ENCODE measurements at regions not wholly inside any gene's neighbourhood (a gene's known extent, or its start where the extent isn't known, plus 50 kb on each side); places are given as distances from the start of the nearest gene placed in this dataset.

DNA sequence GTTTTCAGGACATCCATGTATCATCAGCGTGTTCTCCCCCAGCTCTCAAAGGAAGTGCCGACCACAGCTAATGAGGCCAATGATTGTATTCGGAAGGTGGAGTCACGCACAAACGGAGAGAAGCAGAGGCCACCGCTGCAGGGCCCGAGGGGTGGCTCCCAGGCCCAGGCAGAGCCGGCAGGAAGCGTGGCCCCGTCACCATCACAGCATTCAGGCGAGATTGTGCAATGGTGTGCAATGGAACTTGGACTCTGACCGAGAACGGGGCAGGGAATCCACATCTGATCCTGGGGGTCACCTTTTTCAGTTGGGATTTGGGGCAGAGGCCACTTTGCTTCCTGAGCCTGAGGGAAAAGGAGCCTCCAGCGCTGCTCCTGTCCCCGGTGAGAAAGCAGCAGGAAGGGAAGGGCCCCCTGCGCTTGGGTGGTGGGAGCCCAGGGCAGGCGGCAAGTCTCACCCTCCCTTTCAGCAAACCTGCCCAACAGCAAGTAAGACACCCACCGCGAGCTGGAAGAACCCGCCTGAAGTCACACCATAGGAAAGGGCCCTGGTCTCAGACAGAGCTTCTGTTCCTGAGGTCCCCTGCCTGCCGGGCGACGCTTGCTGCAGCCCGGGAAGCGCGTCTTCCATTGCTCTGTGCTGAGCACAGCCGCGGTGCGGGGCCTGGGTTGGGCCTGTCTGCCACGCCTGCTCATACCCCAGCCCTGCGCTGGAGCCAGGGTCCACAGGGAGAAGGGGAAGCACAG is 1430.7 kb downstream of the BRD1 start:
- no peak for DNase-seq

DNA sequence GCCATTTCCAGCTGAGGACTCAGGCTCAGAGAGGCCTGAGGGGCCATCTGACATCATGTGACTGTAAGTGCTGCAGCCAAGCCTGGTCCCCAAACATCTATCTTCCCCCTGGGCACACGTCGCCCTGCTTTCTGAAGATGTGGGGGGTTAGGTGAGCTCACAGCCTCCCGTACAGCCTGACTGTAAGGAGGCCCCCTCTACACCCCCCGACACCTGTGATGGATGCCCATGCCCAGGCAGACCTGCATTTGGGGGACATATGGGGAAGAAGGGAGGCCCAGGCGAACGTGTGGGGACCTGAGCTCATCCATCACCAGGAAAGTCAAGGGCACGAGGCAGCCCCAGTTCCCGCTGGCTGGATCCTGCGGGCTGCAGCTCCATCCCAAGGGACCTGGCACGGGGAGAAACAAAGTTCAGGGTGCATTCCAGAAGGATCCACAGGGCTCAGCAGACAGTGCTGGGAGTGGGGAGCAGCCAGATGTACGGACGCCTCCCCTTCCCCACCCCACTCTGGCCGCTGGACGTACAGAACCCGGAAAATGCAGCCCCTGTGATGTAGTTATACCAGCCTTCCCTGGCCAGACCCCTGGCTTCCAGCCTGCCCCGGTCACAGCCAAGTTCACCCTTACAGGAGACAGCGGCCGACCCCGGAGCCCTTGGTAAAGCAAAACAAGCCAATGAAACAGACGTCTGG is 1431.4 kb downstream of the BRD1 start:
- no peak for DNase-seq

- no peak for DNase-seq
Observed at GRCh38 chr22:48395201-48395600, 1432.5 kb downstream of the BRD1 start.

DNA sequence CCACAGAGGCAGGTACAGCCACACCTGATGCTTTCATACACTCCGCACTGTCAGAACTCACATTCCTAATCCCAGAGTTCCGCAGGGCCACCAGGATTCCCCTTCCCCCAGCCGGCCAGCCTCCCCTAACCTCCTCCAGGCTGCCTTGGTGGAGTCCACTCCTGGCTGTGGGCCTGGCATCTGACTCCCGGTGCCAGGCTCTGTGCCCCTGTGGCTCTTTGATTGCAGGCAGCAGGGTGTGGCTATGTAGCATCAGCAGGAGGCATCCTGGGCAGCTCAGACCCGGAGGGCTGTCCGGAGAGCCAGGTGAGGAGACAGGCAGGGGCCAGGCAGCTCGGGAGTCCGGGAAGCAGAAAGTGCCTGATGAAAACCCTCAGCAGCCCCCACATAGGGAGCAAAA is 1432.9 kb downstream of the BRD1 start:
- DNase-seq, result no peak

DNA sequence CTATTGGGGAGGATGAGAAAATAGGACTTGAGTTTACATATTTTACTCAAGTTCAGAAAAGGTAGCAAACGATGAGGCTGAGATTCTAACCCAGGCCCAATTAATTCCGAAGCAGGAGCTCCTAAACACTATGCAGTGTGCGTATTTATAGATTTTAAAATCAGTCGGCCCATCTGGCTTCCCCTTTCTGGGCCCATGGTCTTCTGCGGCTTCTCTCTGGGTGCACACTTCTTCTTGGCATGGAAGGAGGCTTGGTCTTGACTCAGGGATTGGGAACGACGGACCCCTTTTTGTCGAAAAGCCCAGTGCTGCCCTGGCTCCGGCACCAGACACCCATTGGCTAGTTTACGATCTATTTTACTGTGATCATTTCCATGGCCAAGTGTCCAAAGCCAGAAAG is 1433.8 kb downstream of the BRD1 start:
- DNase-seq, result no peak

- no peak for DNase-seq
Observed at GRCh38 chr22:48393041-48393370, 1434.7 kb downstream of the BRD1 start.

GRCh38 chr22:48391820-48392219 is 1435.9 kb downstream of the BRD1 start:
- no peak for DNase-seq

GRCh38 chr22:48391171-48391711 is 1436.4 kb downstream of the BRD1 start:
- no peak for DNase-seq

GRCh38 chr22:48389916-48390315 is 1437.8 kb downstream of the BRD1 start:
- DNase-seq, result no peak

GRCh38 chr22:48382197-48382596 is 1445.5 kb downstream of the BRD1 start:
- DNase-seq, result no peak

- no peak for DNase-seq
Observed at GRCh38 chr22:48380016-48380665, 1447.5 kb downstream of the BRD1 start.

DNA sequence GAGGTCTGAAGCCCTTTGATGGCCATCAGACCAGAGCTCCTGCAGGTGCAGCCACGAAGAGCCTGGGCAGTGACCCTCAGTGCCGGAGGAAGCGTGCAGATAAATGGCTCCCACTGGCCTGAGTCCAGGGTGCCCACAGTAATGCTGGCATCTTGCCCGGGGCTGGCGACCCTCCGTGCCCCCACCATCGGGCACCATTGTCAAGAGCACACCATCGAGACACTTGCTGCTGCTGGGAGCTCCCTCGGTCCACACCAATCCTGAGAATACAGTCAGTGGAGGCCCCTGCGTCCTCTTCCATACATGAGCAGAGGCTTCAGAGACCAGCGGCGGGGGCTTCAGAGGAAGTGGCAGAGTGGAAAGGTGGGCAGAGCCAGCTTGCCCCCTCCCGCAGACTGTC is 1448.3 kb downstream of the BRD1 start:
- no peak for DNase-seq

DNA sequence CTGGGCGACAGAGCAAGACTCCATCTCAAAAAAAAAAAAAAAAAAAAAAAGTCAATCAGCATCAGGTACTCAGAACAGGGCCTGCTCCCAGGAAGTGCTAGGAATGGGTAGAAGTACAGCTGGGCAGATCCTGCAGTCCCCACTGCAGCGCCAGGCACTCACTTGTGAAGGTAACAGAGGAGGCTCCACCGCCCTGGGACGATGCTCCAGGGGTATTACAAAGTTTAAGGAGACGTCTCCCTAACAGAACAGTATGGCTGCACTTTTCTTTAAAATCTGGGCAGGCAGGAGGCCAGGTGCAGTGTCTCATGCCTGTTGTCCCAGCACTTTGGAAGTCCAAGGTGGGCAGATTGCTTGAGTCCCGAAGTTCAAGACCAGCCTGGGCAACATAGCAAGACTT is 1449.0 kb downstream of the BRD1 start:
- DNase-seq, result no peak

- no peak for DNase-seq
Observed at GRCh38 chr22:48376936-48377712, 1450.5 kb downstream of the BRD1 start.

DNA sequence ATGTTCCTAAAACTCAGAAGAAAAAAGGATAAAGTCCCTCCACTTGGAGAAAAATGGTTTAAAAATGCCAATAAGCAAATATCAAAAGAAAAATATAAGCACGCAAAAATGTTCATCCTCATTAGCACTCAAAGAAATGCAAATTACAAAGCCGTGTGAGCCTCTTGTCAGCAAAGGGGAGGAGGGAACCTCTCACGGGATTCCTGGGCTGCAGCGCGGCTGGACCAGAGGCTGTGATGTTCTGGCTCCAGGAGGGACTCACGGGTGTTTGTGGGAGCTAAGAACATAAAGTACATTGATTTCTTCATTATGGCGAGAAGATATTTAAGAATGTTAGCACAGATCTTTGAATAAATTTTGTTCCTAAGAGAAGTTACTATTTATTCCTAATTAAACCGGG is 1451.2 kb downstream of the BRD1 start:
- no peak for DNase-seq

DNA sequence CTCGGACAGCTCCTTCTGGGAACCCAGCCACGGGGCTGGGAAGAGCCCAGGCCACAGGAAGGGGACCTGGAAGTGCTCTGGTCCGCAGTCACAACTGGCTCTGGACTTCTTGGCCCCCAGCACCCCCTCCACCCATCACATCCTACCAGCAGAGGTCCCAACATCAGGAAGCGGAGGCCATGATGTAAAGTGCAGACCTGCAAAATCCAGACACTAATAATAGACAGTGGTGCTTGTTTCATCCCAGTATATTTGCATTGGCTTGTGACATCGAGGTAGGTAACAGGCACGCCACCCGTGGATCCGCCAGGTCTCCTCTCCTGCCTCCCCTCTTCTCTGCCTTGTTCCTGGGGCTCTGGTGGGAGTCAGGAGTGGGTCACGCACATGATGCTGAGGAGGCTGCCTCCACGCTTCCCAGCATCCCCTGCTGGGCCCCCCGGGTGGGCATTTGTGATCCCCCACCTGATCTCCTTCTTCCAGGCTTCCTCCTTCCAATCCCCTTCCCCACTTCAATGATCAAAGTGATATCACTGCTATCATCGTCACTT is 1454.0 kb downstream of the BRD1 start:
- no peak for DNase-seq

- DNase-seq, result no peak
Observed at GRCh38 chr22:48372390-48372789, 1455.3 kb downstream of the BRD1 start.

DNA sequence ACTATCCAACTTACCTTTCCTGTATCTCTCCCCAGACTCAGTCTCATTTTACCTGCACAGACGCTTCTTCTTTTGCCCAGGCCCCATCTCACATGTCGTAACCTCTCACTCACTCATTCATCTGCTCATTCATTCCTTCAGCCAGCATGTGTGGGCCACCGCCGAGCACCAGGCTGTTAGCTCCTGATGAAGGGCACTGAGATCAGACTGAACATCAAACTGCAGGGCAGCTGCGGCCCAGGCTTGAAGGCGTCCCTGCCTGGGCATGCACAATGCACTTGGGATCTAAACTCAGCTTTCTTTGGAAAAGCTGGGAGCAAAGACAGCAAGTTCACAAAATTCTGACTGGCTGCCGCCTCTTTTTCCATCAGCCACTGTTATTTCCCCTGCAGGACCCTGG is 1456.3 kb downstream of the BRD1 start:
- DNase-seq, result no peak

DNA sequence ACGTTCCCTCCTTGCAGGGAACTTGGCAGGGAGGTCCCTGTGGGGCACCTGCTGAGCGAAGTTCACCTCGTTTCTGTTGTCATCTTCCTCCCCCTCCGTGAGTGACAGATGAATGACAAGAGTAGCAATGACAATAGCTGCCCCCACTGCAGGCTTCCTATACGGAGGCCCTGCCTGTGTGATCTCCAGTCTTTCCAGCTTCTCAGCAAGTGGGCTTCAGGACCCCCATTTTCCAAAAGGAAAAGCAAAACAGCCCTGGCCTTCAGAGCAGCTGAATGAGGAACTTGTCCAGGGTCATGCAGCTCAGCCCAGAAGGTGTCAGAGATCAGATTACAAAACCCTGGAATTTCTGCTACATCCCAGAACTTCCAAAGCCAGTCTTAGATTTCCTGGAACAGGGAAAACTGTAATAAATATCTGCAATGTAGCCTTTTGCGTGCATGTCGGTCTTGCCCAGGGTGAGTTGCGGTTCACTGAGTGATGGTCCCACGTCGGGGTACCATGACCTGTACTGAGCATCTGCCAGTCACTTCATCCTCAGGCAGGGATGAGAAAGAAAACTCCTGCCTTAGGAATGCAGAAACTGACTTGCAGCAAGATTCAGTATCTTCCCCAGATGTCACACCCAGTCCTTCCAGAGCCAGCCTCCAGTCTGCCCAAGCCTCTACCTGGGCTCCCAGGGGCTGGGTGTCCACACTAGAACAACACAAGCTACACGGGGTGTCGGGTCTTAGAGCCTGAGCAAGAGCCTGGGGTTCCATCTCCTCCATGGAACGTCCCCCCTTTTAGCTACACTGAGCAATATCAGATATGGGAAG is 1457.0 kb downstream of the BRD1 start:
- DNase-seq, result no peak

GRCh38 chr22:48369789-48370507 is 1457.7 kb downstream of the BRD1 start:
- no peak for DNase-seq
